ENCODE measurements at regions not wholly inside any gene's neighbourhood (a gene's known extent, or its start where the extent isn't known, plus 50 kb on each side); places are given as distances from the start of the nearest gene placed in this dataset.

DNA sequence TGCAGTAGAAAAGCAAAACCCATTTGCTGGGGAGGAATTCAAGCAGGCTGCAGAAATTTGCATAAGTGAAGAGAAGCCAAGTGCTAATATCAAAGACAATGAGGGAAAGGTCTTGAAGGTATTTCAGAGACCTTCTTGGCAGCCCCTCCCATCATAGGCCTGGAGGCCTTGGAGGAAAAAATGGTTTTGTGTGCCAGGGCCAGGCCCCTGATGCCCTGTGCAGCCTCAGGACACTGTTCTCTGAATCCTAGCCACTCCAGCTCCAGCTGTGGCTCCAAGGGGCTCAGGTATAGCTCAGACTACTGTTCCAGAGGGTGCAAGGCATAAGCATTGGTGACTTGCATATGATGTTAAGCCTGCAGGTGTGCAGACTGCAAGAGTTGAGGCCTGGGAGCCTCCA lies 463.2 kb upstream of the ATXN8OS start (continued):
- TF ChIP-seq, protein P1, sequence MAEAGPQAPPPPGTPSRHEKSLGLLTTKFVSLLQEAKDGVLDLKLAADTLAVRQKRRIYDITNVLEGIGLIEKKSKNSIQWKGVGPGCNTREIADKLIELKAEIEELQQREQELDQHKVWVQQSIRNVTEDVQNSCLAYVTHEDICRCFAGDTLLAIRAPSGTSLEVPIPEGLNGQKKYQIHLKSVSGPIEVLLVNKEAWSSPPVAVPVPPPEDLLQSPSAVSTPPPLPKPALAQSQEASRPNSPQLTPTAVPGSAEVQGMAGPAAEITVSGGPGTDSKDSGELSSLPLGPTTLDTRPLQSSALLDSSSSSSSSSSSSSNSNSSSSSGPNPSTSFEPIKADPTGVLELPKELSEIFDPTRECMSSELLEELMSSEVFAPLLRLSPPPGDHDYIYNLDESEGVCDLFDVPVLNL (IDR thresholded peaks at IDR 0.05; ENCODE audit: low read depth, low read length), result no peak
- TF ChIP-seq RAD21 (IDR thresholded peaks at IDR 0.05; ENCODE audit: insufficient read depth, low read depth, low read length), result no peak
- TF ChIP-seq, protein P2, sequence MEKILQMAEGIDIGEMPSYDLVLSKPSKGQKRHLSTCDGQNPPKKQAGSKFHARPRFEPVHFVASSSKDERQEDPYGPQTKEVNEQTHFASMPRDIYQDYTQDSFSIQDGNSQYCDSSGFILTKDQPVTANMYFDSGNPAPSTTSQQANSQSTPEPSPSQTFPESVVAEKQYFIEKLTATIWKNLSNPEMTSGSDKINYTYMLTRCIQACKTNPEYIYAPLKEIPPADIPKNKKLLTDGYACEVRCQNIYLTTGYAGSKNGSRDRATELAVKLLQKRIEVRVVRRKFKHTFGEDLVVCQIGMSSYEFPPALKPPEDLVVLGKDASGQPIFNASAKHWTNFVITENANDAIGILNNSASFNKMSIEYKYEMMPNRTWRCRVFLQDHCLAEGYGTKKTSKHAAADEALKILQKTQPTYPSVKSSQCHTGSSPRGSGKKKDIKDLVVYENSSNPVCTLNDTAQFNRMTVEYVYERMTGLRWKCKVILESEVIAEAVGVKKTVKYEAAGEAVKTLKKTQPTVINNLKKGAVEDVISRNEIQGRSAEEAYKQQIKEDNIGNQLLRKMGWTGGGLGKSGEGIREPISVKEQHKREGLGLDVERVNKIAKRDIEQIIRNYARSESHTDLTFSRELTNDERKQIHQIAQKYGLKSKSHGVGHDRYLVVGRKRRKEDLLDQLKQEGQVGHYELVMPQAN (conservative IDR thresholded peaks at IDR 0.05), result no peak
- TF ChIP-seq, protein P3, sequence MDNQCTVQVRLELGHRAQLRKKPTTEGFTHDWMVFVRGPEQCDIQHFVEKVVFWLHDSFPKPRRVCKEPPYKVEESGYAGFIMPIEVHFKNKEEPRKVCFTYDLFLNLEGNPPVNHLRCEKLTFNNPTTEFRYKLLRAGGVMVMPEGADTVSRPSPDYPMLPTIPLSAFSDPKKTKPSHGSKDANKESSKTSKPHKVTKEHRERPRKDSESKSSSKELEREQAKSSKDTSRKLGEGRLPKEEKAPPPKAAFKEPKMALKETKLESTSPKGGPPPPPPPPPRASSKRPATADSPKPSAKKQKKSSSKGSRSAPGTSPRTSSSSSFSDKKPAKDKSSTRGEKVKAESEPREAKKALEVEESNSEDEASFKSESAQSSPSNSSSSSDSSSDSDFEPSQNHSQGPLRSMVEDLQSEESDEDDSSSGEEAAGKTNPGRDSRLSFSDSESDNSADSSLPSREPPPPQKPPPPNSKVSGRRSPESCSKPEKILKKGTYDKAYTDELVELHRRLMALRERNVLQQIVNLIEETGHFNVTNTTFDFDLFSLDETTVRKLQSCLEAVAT (IDR thresholded peaks at IDR 0.05), result no peak
- no peak for TF ChIP-seq ZBED1 (IDR thresholded peaks at IDR 0.05; ENCODE audit: borderline replicate concordance)
- TF ChIP-seq ZNF24 (IDR thresholded peaks at IDR 0.05), result no peak
- TF ChIP-seq EGR1 (IDR thresholded peaks at IDR 0.05; ENCODE audit: borderline replicate concordance in 1 of 2, low read depth in 2 of 2, low read length in 2 of 2), result no peak
- TF ChIP-seq, protein P4, sequence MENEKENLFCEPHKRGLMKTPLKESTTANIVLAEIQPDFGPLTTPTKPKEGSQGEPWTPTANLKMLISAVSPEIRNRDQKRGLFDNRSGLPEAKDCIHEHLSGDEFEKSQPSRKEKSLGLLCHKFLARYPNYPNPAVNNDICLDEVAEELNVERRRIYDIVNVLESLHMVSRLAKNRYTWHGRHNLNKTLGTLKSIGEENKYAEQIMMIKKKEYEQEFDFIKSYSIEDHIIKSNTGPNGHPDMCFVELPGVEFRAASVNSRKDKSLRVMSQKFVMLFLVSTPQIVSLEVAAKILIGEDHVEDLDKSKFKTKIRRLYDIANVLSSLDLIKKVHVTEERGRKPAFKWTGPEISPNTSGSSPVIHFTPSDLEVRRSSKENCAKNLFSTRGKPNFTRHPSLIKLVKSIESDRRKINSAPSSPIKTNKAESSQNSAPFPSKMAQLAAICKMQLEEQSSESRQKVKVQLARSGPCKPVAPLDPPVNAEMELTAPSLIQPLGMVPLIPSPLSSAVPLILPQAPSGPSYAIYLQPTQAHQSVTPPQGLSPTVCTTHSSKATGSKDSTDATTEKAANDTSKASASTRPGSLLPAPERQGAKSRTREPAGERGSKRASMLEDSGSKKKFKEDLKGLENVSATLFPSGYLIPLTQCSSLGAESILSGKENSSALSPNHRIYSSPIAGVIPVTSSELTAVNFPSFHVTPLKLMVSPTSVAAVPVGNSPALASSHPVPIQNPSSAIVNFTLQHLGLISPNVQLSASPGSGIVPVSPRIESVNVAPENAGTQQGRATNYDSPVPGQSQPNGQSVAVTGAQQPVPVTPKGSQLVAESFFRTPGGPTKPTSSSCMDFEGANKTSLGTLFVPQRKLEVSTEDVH (IDR thresholded peaks at IDR 0.05; ENCODE audit: low read depth, partially characterized antibody), result no peak
